COLO668 (cell line): ENCODE measurements at regions not wholly inside any gene's neighbourhood (a gene's known extent, or its start where the extent isn't known, plus 50 kb on each side); places are given as distances from the start of the nearest gene placed in this dataset.
"Not testable (repeated sequence)": the region's sequence is repeated elsewhere in the genome, so short reads cannot be mapped to it uniquely, and the experiment has no call there.

Experiments used
- DNase-seq: peaks from one replicate; lab custom pipeline; 2025; ENCODE audit not compliant: unreplicated experiment; lab: John Stamatoyannopoulos, UW

GRCh38 chr21:27858053-27858825 is 891.4 kb upstream of the ADAMTS5 start:
- DNase-seq = not testable (repeated sequence)

- not testable (repeated sequence) for DNase-seq
Observed at GRCh38 chr21:27856988-27857387, 890.1 kb upstream of the ADAMTS5 start.

GRCh38 chr21:27841084-27841672 is 874.3 kb upstream of the ADAMTS5 start:
- DNase-seq = no peak

- no peak for DNase-seq
Observed at GRCh38 chr21:27840262-27840661, 873.4 kb upstream of the ADAMTS5 start.

- DNase-seq = no peak
Observed at GRCh38 chr21:27839512-27840115, 872.7 kb upstream of the ADAMTS5 start.

GRCh38 chr21:27838573-27838972 is 871.7 kb upstream of the ADAMTS5 start:
- no peak for DNase-seq

- no peak for DNase-seq
Observed at GRCh38 chr21:27837936-27838335, 871.0 kb upstream of the ADAMTS5 start.

GRCh38 chr21:27833298-27833697 is 866.4 kb upstream of the ADAMTS5 start:
- DNase-seq = no peak

- no peak for DNase-seq
Observed at GRCh38 chr21:27831816-27832569, 865.1 kb upstream of the ADAMTS5 start.

- DNase-seq = no peak
Observed at GRCh38 chr21:27831177-27831576, 864.3 kb upstream of the ADAMTS5 start.

- no peak for DNase-seq
Observed at GRCh38 chr21:27827972-27828371, 861.1 kb upstream of the ADAMTS5 start.

GRCh38 chr21:27825035-27825434 is 858.1 kb upstream of the ADAMTS5 start:
- no peak for DNase-seq

GRCh38 chr21:27823652-27824201 is 856.8 kb upstream of the ADAMTS5 start:
- no peak for DNase-seq

GRCh38 chr21:27820342-27820741 is 853.5 kb upstream of the ADAMTS5 start:
- no peak for DNase-seq

GRCh38 chr21:27819299-27819698 is 852.4 kb upstream of the ADAMTS5 start:
- DNase-seq = no peak

GRCh38 chr21:27818847-27819246 is 852.0 kb upstream of the ADAMTS5 start:
- DNase-seq = no peak

GRCh38 chr21:27817902-27818623 is 851.2 kb upstream of the ADAMTS5 start:
- no peak for DNase-seq

- no peak for DNase-seq
Observed at GRCh38 chr21:27817074-27817473, 850.2 kb upstream of the ADAMTS5 start.

GRCh38 chr21:27816301-27816700 is 849.4 kb upstream of the ADAMTS5 start:
- DNase-seq = no peak

- DNase-seq = no peak
Observed at GRCh38 chr21:27814226-27814625, 847.3 kb upstream of the ADAMTS5 start.

- DNase-seq = no peak
Observed at GRCh38 chr21:27813750-27814149, 846.9 kb upstream of the ADAMTS5 start.
